H1 (cell line): ENCODE measurements at regions not wholly inside any gene's neighbourhood (a gene's known extent, or its start where the extent isn't known, plus 50 kb on each side); places are given as distances from the start of the nearest gene placed in this dataset.

Source experiments
- ATF3 ChIP-seq: IDR thresholded peaks from 2 replicates; pipeline ENCODE4 v1.6.1; 2011; ENCODE audit warnings: low read depth, mild to moderate bottlenecking, low read length; ENCODE audit not compliant: insufficient read depth
- CHD7 ChIP-seq: fragments of 300-600 bp; sonication (generic); IDR thresholded peaks from 2 replicates; pipeline ENCODE4 v1.7.1; 2012; ENCODE audit warnings: low read length, moderate library complexity, mild to moderate bottlenecking, inconsistent platforms; ENCODE audit not compliant: insufficient replicate concordance
- FOSL1 ChIP-seq: IDR thresholded peaks from 2 replicates; pipeline ENCODE4 v1.6.1; 2011; ENCODE audit warnings: mild to moderate bottlenecking, low read depth, low read length, moderate library complexity; ENCODE audit not compliant: insufficient read depth
- GTF2F1 ChIP-seq: IDR thresholded peaks from 2 replicates; pipeline ENCODE4 v1.6.1; 2012; ENCODE audit warnings: low read depth, low read length, improper control_type of control experiment, borderline replicate concordance
- NANOG ChIP-seq: IDR thresholded peaks from 2 replicates; pipeline ENCODE4 v1.6.1; 2011; ENCODE audit warnings: low read length, low read depth, mild to moderate bottlenecking, inconsistent platforms; ENCODE audit not compliant: insufficient read depth, poor library complexity, severe bottlenecking
- POLR2A ChIP-seq, 2 experiments: IDR thresholded peaks; 1 replicate in 1 of 2; 2 replicates in 1 of 2; pipeline ENCODE4 v1.6.1; 2011; ENCODE audit warnings: low read depth in 2 of 2, low read length in 2 of 2, mild to moderate bottlenecking in 2 of 2; ENCODE audit errors: control extremely low read depth in 1 of 2
- SRF ChIP-seq: IDR thresholded peaks from 2 replicates; pipeline ENCODE4 v1.6.1; 2011; ENCODE audit warnings: mild to moderate bottlenecking, low read depth, low read length, moderate library complexity

GRCh38 chr11:70818351-70818750 is 420.0 kb downstream of the CTTN start (continued):
- TF ChIP-seq CHD7 (no peak), GTF2F1 (no peak), NANOG (no peak), FOSL1 (no peak), ATF3 (no peak), POLR2A (IDR thresholded peaks at IDR 0.05; ENCODE audit: control extremely low read depth in 1 of 2, low read depth in 2 of 2, low read length in 2 of 2) (no peak), SRF (no peak)
- TF ChIP-seq, all 59 proteins: peak for 0
